Nephron progenitor cell (in vitro differentiated cells): ENCODE measurements at regions not wholly inside any gene's neighbourhood (a gene's known extent, or its start where the extent isn't known, plus 50 kb on each side); places are given as distances from the start of the nearest gene placed in this dataset.
A peak's percentile ranks its signal among the peaks of the same experiment; 100 is the strongest.

Source experiments
- DNase-seq: peaks from one replicate; pipeline ENCODE4 v3.0.0; 2021
- H3K27ac Mint-ChIP-seq: 2 replicates; pipeline ENCODE4 v1.8.0; 2021; ENCODE audit warnings: mild to moderate bottlenecking, moderate library complexity, mixed read lengths
- H3K27me3 Mint-ChIP-seq: 2 replicates; pipeline ENCODE4 v1.8.0; 2021; ENCODE audit warnings: mild to moderate bottlenecking, low read depth, mixed read lengths; ENCODE audit not compliant: poor library complexity
- H3K36me3 Mint-ChIP-seq: 2 replicates; pipeline ENCODE4 v1.8.0; 2021; ENCODE audit warnings: low read depth, mixed read lengths
- H3K4me1 Mint-ChIP-seq: 2 replicates; pipeline ENCODE4 v1.8.0; 2021; ENCODE audit warnings: mixed read lengths
- H3K4me3 Mint-ChIP-seq: 2 replicates; pipeline ENCODE4 v1.8.0; 2021; ENCODE audit warnings: mild to moderate bottlenecking, moderate library complexity, mixed read lengths
- H3K9me3 Mint-ChIP-seq: 2 replicates; pipeline ENCODE4 v1.8.0; 2021; ENCODE audit warnings: mild to moderate bottlenecking, moderate library complexity, mixed read lengths
- TF ChIP-seq, protein P1 (sequence below): fragments of 200-600 bp; sonication (generic); IDR thresholded peaks from 2 replicates; pipeline ENCODE4 v1.5.0; 2021; ENCODE audit warnings: antibody characterized with exemption

DNA sequence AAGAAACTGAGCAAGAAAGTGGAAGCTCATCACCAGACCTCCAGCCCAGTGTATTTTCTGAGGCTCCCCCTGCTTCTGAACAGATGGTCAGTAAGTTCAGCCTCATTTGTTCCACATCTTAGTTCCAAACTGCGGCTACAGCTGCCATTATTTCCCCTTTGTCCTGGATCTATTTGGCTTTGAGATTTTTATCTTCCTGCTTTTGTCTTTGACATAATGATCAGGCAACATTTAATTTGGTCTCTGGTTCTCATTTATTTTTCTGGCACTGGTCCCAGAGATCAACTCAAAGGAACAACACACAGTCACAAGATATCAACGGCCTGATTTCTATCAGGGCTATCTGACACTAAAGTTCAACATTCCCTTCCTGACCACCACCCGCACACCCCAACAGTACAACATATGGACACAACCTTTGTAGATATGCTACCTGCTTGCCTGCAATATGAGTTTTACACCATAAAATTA is 137.5 kb downstream of the FAM76B start:
- Mint-ChIP-seq H3K4me3 (no peak overlapping the region), H3K4me1 (peaks cover 69% of the 10 kb centered on the region), H3K27me3 (no peaks in the 10 kb centered on the region), H3K36me3 (peaks cover under 1% of the 10 kb centered on the region), H3K9me3 (peaks cover 4% of the 10 kb centered on the region), H3K27ac (peak overlapping the region; percentile 94)
- TF ChIP-seq, protein P1, sequence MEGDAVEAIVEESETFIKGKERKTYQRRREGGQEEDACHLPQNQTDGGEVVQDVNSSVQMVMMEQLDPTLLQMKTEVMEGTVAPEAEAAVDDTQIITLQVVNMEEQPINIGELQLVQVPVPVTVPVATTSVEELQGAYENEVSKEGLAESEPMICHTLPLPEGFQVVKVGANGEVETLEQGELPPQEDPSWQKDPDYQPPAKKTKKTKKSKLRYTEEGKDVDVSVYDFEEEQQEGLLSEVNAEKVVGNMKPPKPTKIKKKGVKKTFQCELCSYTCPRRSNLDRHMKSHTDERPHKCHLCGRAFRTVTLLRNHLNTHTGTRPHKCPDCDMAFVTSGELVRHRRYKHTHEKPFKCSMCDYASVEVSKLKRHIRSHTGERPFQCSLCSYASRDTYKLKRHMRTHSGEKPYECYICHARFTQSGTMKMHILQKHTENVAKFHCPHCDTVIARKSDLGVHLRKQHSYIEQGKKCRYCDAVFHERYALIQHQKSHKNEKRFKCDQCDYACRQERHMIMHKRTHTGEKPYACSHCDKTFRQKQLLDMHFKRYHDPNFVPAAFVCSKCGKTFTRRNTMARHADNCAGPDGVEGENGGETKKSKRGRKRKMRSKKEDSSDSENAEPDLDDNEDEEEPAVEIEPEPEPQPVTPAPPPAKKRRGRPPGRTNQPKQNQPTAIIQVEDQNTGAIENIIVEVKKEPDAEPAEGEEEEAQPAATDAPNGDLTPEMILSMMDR: no peak
- DNase-seq: no peak

DNA sequence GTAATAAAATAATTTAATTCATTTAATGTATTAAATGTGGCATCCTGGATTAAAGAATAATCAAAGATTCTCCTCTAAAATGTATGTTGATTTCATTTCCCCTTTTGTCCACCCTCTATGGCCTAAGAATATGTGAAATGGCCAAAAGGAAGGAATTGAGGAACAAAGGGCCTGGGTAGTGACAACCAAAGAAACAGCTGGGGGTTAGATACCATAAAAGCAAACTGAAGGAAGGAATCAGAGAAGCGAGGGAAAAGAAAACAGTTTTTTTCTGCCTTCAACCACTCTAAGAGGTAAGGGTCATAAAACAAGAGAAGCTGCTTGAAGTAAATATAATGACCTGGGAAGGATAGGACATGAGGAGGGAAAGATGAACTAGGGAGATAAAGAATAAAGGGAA is 139.3 kb downstream of the FAM76B start:
- TF ChIP-seq, protein P1: no peak
- Mint-ChIP-seq H3K27ac (peak overlapping the region; percentile 77), H3K36me3 (peaks cover 10% of the 10 kb centered on the region), H3K4me3 (no peak overlapping the region), H3K9me3 (peaks cover 22% of the 10 kb centered on the region), H3K4me1 (peaks cover 55% of the 10 kb centered on the region), H3K27me3 (no peaks in the 10 kb centered on the region)
- no peak for DNase-seq

DNA sequence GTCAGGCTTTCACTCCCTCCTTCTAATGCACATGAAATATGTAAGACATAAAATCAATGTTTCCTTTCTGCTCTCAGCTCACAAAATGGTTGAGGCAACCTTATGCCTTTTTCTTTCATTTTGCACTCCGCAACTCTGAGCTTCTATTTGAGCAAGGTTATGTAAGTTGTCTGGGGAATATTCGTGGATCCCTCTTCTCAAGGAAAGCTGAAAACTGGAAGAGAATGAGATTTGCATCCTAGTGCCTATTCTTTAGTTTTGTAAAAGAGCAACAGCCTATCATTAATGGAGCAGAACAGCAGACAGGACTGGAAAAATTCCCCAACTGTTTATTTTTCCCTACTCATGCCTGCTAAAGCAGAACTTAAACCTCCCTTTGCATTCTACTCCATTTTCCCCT is 141.7 kb downstream of the FAM76B start:
- H3K27ac Mint-ChIP-seq: peak overlapping the region; percentile 91
- H3K9me3 Mint-ChIP-seq: peaks cover 30% of the 10 kb centered on the region
- H3K4me1 Mint-ChIP-seq: peaks cover 50% of the 10 kb centered on the region
- no peak for DNase-seq
- H3K36me3 Mint-ChIP-seq: peaks cover 12% of the 10 kb centered on the region
- H3K27me3 Mint-ChIP-seq: no peaks in the 10 kb centered on the region
- peak overlapping the region; percentile 30 for H3K4me3 Mint-ChIP-seq
- TF ChIP-seq, protein P1: no peak

DNA sequence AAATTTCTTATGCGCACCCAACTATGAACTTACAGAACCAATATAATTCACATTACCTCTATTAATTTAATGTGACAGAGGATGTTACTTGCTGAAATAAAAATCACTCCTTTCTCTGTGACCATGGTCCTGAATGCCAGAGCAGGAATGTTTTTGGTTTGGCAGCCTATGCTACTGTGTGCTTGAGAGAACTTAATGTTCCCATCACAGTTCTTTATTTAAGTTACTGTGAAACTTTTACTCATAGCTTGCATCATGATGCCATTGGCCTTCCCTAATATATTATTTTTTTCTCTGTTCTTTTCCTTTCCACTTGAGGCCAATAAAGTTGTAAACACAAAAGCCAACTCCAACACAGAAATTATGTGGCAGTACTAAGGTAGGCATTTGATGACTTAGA is 142.2 kb downstream of the FAM76B start:
- Mint-ChIP-seq H3K4me3 (no peak overlapping the region), H3K4me1 (peaks cover 49% of the 10 kb centered on the region), H3K9me3 (peaks cover 30% of the 10 kb centered on the region), H3K36me3 (peaks cover 12% of the 10 kb centered on the region), H3K27me3 (no peaks in the 10 kb centered on the region), H3K27ac (peak overlapping the region; percentile 91)
- TF ChIP-seq, protein P1: no peak
- no peak for DNase-seq

DNA sequence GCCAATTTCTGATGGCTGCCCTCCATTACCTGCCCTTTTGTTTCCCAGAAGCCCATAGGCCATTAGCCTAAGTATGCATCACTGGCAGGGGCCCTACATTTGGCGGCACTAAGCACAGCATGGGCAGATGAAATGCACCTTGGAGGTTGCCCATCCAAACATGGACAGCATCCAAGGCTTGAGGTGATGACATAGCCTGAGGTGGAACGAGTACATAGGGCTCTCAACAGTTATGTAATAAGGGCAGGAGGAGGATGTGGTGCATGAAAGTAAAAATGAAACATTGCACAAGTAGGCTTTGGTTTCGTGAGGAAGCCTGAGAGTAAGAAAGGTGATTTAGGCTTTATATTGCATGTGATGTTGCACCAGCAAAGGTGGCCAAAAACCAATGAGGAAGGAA is 148.1 kb downstream of the FAM76B start:
- DNase-seq: no peak
- peaks cover 14% of the 10 kb centered on the region for H3K36me3 Mint-ChIP-seq
- H3K27ac Mint-ChIP-seq: no peak overlapping the region
- TF ChIP-seq, protein P1: no peak
- peaks cover 2% of the 10 kb centered on the region for H3K4me1 Mint-ChIP-seq
- H3K27me3 Mint-ChIP-seq: no peaks in the 10 kb centered on the region
- no peak overlapping the region for H3K4me3 Mint-ChIP-seq
- H3K9me3 Mint-ChIP-seq: peaks cover 31% of the 10 kb centered on the region

DNA sequence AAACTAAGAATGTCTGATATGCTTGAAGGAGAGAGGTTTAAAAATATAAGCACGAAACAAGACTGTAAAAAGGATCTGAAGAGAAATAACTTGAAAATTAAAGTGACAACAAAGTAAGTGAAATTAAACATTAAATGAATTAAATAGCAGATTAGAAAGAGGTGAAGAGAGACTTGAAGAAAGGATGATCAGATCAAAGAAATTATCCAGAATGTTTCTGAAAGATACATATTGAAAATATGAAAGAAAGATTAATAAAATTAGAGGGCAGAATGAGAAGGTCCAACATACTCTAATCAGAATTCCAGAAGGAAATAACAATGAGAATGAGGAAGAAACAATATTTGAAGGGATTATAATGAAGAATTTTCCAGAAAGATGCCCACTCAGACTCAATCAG is 151.1 kb downstream of the FAM76B start:
- TF ChIP-seq, protein P1: no peak
- peaks cover 2% of the 10 kb centered on the region for H3K27me3 Mint-ChIP-seq
- DNase-seq: no peak
- no peak overlapping the region for H3K4me3 Mint-ChIP-seq
- H3K4me1 Mint-ChIP-seq: peaks cover 3% of the 10 kb centered on the region
- H3K27ac Mint-ChIP-seq: no peak overlapping the region
- H3K36me3 Mint-ChIP-seq: peaks cover 8% of the 10 kb centered on the region
- H3K9me3 Mint-ChIP-seq: peaks cover 11% of the 10 kb centered on the region
